ENCODE measurements at regions not wholly inside any gene's neighbourhood (a gene's known extent, or its start where the extent isn't known, plus 50 kb on each side); places are given as distances from the start of the nearest gene placed in this dataset.

DNA sequence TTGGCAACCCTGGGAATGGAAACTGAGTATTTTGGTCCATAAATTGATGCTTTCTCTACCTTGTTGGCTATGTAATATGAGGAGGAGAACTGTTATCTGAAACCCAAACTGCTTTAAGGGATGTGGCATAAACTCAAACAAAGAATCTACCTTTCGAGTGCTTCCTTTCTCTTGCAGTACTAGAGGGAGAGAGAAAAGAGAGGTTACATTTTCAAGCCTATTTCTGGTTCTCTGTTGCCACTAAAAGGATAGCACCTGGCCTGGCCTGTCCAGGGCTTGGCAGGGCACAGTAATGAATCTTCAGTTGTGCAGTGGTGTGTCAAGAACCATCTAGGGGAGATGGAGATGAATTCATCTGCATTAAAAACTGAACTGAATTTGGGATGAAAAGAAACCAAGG lies 308.6 kb downstream of the PTTG2 start:
- TF ChIP-seq, protein P1, sequence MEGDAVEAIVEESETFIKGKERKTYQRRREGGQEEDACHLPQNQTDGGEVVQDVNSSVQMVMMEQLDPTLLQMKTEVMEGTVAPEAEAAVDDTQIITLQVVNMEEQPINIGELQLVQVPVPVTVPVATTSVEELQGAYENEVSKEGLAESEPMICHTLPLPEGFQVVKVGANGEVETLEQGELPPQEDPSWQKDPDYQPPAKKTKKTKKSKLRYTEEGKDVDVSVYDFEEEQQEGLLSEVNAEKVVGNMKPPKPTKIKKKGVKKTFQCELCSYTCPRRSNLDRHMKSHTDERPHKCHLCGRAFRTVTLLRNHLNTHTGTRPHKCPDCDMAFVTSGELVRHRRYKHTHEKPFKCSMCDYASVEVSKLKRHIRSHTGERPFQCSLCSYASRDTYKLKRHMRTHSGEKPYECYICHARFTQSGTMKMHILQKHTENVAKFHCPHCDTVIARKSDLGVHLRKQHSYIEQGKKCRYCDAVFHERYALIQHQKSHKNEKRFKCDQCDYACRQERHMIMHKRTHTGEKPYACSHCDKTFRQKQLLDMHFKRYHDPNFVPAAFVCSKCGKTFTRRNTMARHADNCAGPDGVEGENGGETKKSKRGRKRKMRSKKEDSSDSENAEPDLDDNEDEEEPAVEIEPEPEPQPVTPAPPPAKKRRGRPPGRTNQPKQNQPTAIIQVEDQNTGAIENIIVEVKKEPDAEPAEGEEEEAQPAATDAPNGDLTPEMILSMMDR (IDR thresholded peaks at IDR 0.05): no peak
- no peak for TF ChIP-seq POLR2A (IDR thresholded peaks at IDR 0.05)
- no peak for TF ChIP-seq EP300 (IDR thresholded peaks at IDR 0.05)

Data from gastroesophageal sphincter (tissue), 3 donors.